SK-N-SH treated with all-trans-retinoic acid at 6 μM for 48 hours (cell line): ENCODE measurements at regions not wholly inside any gene's neighbourhood (a gene's known extent, or its start where the extent isn't known, plus 50 kb on each side); places are given as distances from the start of the nearest gene placed in this dataset.

Experiments
- ATAC-seq: fragments of 200-7000 bp; cut with Tn5 transposase; 3 replicates; pipeline ENCODE4 v1.9.1; 2020; ENCODE audit warnings: mild to moderate bottlenecking, moderate library complexity
- BACH2 ChIP-seq: fragments of 250-450 bp; sonication (Bioruptor Pico); IDR thresholded peaks from 2 replicates; pipeline ENCODE4 v1.9.0; 2021; ENCODE audit warnings: mild to moderate bottlenecking, borderline replicate concordance
- ESRRG ChIP-seq: fragments of 250-450 bp; sonication (Bioruptor Pico); IDR thresholded peaks from 2 replicates; pipeline ENCODE4 v1.6.1; 2021; ENCODE audit warnings: mild to moderate bottlenecking
- GLIS3 ChIP-seq: fragments of 250-450 bp; sonication (Bioruptor Pico); IDR thresholded peaks from 2 replicates; pipeline ENCODE4 v1.5.0; 2020; ENCODE audit warnings: mild to moderate bottlenecking, moderate library complexity
- ISL1 ChIP-seq: fragments of 250-450 bp; sonication (Bioruptor Pico); IDR thresholded peaks from 2 replicates; pipeline ENCODE4 v2.1.2; 2022; ENCODE audit warnings: mild to moderate bottlenecking, moderate library complexity
- OSR1 ChIP-seq: fragments of 250-450 bp; sonication (Bioruptor Pico); IDR thresholded peaks from 2 replicates; pipeline ENCODE4 v1.8.0; 2022; ENCODE audit warnings: moderate library complexity, mild to moderate bottlenecking, inconsistent platforms
- PATZ1 ChIP-seq: fragments of 250-450 bp; sonication (Bioruptor Pico); IDR thresholded peaks from 2 replicates; pipeline ENCODE4 v1.8.0; 2020; ENCODE audit warnings: mild to moderate bottlenecking, moderate library complexity, borderline replicate concordance
- PPARA ChIP-seq: fragments of 250-450 bp; sonication (Bioruptor Pico); IDR thresholded peaks from 2 replicates; pipeline ENCODE4 v1.5.0; 2020; ENCODE audit warnings: mild to moderate bottlenecking, borderline replicate concordance
- RARB ChIP-seq: fragments of 250-450 bp; sonication (Bioruptor Pico); IDR thresholded peaks from 2 replicates; pipeline ENCODE4 v1.8.0; 2021; ENCODE audit warnings: mild to moderate bottlenecking, moderate library complexity
- SNAI2 ChIP-seq: fragments of 250-450 bp; sonication (Bioruptor Pico); IDR thresholded peaks from 2 replicates; pipeline ENCODE4 v1.5.0; 2020; ENCODE audit warnings: mild to moderate bottlenecking, moderate library complexity
- TOX ChIP-seq: fragments of 250-450 bp; sonication (Bioruptor Pico); IDR thresholded peaks from 2 replicates; pipeline ENCODE4 v1.8.0; 2021; ENCODE audit warnings: mild to moderate bottlenecking, moderate library complexity, borderline replicate concordance
- TSHZ2 ChIP-seq: fragments of 250-450 bp; sonication (Bioruptor Pico); IDR thresholded peaks from 2 replicates; pipeline ENCODE4 v1.5.0; 2020; ENCODE audit warnings: mild to moderate bottlenecking, moderate library complexity
- ZC3H10 ChIP-seq: fragments of 250-450 bp; sonication (Bioruptor Pico); IDR thresholded peaks from 2 replicates; pipeline ENCODE4 v1.5.1; 2021; ENCODE audit warnings: mild to moderate bottlenecking, moderate library complexity
- ZFP3 ChIP-seq: fragments of 250-450 bp; sonication (Bioruptor Pico); IDR thresholded peaks from 2 replicates; pipeline ENCODE4 v1.5.0; 2020; ENCODE audit warnings: mild to moderate bottlenecking, moderate library complexity
- ZFP30 ChIP-seq: fragments of 450-650 bp; formaldehyde crosslinking; IDR thresholded peaks from 2 replicates; pipeline ENCODE4 v1.5.0; 2022; ENCODE audit warnings: mild to moderate bottlenecking, moderate library complexity
- ZNF70 ChIP-seq: fragments of 450-650 bp; formaldehyde crosslinking; IDR thresholded peaks from 2 replicates; pipeline ENCODE4 v1.5.0; 2020; ENCODE audit warnings: mild to moderate bottlenecking, moderate library complexity
- ZNF8 ChIP-seq: fragments of 450-650 bp; formaldehyde crosslinking; IDR thresholded peaks from 2 replicates; pipeline ENCODE4 v1.5.0; 2020; ENCODE audit warnings: mild to moderate bottlenecking, moderate library complexity
- TF ChIP-seq, protein P1 (sequence below): fragments of 250-450 bp; sonication (Bioruptor Pico); IDR thresholded peaks from 2 replicates; pipeline ENCODE4 v1.5.1; 2021; ENCODE audit warnings: mild to moderate bottlenecking, moderate library complexity
- TF ChIP-seq, protein P2 (sequence below): fragments of 250-450 bp; sonication (Bioruptor Pico); IDR thresholded peaks from 2 replicates; pipeline ENCODE4 v1.5.1; 2020; ENCODE audit warnings: low read depth, mild to moderate bottlenecking, moderate library complexity

GRCh38 chr13:74732736-74733385 lies 598.7 kb upstream of the KLF12 start:
- TF ChIP-seq OSR1 (no peak), PATZ1 (no peak), SNAI2 (no peak), ZFP30 (CRISPR knock-in tag) (no peak), ISL1 (CRISPR knock-in tag) (no peak), ZFP3 (no peak), RARB (CRISPR knock-in tag) (no peak), PPARA (CRISPR knock-in tag) (no peak), ZNF8 (no peak), BACH2 (no peak)
- TF ChIP-seq, protein P1, sequence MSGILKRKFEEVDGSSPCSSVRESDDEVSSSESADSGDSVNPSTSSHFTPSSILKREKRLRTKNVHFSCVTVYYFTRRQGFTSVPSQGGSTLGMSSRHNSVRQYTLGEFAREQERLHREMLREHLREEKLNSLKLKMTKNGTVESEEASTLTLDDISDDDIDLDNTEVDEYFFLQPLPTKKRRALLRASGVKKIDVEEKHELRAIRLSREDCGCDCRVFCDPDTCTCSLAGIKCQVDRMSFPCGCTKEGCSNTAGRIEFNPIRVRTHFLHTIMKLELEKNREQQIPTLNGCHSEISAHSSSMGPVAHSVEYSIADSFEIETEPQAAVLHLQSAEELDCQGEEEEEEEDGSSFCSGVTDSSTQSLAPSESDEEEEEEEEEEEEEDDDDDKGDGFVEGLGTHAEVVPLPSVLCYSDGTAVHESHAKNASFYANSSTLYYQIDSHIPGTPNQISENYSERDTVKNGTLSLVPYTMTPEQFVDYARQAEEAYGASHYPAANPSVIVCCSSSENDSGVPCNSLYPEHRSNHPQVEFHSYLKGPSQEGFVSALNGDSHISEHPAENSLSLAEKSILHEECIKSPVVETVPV (CRISPR knock-in tag): no peak
- TF ChIP-seq, protein P2, sequence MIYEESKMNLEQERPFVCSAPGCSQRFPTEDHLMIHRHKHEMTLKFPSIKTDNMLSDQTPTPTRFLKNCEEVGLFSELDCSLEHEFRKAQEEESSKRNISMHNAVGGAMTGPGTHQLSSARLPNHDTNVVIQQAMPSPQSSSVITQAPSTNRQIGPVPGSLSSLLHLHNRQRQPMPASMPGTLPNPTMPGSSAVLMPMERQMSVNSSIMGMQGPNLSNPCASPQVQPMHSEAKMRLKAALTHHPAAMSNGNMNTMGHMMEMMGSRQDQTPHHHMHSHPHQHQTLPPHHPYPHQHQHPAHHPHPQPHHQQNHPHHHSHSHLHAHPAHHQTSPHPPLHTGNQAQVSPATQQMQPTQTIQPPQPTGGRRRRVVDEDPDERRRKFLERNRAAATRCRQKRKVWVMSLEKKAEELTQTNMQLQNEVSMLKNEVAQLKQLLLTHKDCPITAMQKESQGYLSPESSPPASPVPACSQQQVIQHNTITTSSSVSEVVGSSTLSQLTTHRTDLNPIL (CRISPR knock-in tag): no peak
- ATAC-seq: no peak

GRCh38 chr13:74731731-74732130 lies 597.5 kb upstream of the KLF12 start:
- TF ChIP-seq ZC3H10: no peak
- TF ChIP-seq TOX (CRISPR knock-in tag): no peak
- TF ChIP-seq ZFP30 (CRISPR knock-in tag): no peak
- no peak for TF ChIP-seq OSR1
- TF ChIP-seq SNAI2: no peak
- TF ChIP-seq ZNF70 (CRISPR knock-in tag): no peak
- TF ChIP-seq, protein P2 (CRISPR knock-in tag): no peak
- TF ChIP-seq TSHZ2 (CRISPR knock-in tag): no peak
- TF ChIP-seq BACH2: no peak
- no peak for TF ChIP-seq ESRRG (CRISPR knock-in tag)
- no peak for TF ChIP-seq PATZ1
- no peak for TF ChIP-seq GLIS3 (CRISPR knock-in tag)
- no peak for TF ChIP-seq ISL1 (CRISPR knock-in tag)
- no peak for TF ChIP-seq ZFP3
- no peak for TF ChIP-seq ZNF8
- ATAC-seq: no peak

- no peak for TF ChIP-seq ZFP3
- TF ChIP-seq, protein P2 (CRISPR knock-in tag): no peak
- TF ChIP-seq GLIS3 (CRISPR knock-in tag): no peak
- TF ChIP-seq, all 23 proteins: peak for 0
- ATAC-seq: no peak
Observed at GRCh38 chr13:74730556-74731331, 596.5 kb upstream of the KLF12 start.
